SJSA1 (cell line): ENCODE measurements at regions not wholly inside any gene's neighbourhood (a gene's known extent, or its start where the extent isn't known, plus 50 kb on each side); places are given as distances from the start of the nearest gene placed in this dataset.
A peak's percentile ranks its signal among the peaks of the same experiment; 100 is the strongest.
"Not testable (repeated sequence)": the region's sequence is repeated elsewhere in the genome, so short reads cannot be mapped to it uniquely, and the experiment has no call there.

Experiments used
- DNase-seq, 2 experiments: peaks; one replicate each; pipeline ENCODE4 v3.0.0-alpha.2; 2015 to 2020; ENCODE audit warnings: low spot score in 2 of 2, low read depth in 1 of 2
- H3K27ac ChIP-seq: fragments of 250-450 bp; sonication (Bioruptor Pico); 2 replicates; pipeline ENCODE4 v1.5.1; 2020; ENCODE audit warnings: mild to moderate bottlenecking, moderate library complexity
- H3K27me3 ChIP-seq: fragments of 250-450 bp; sonication (Bioruptor Pico); replicated peaks from 2 replicates; pipeline ENCODE4 v1.5.1; 2020; ENCODE audit warnings: mild to moderate bottlenecking, moderate library complexity
- H3K36me3 ChIP-seq: fragments of 250-450 bp; sonication (Bioruptor Pico); 2 replicates; pipeline ENCODE4 v1.5.1; 2020; ENCODE audit warnings: mild to moderate bottlenecking
- H3K4me1 ChIP-seq: fragments of 250-450 bp; sonication (Bioruptor Pico); replicated peaks from 2 replicates; pipeline ENCODE4 v1.6.1; 2021; ENCODE audit warnings: mild to moderate bottlenecking
- H3K4me3 ChIP-seq: fragments of 250-450 bp; sonication (Bioruptor Pico); 2 replicates; pipeline ENCODE4 v1.5.1; 2020; ENCODE audit warnings: mild to moderate bottlenecking
- H3K9me3 ChIP-seq: fragments of 250-450 bp; sonication (Bioruptor Pico); replicated peaks from 2 replicates; pipeline ENCODE4 v1.5.1; 2020; ENCODE audit warnings: mild to moderate bottlenecking

- no peak for DNase-seq
- Histone ChIP-seq H3K36me3 (no peaks in the 10 kb centered on the region), H3K27ac (no peak overlapping the region), H3K4me3 (no peak overlapping the region), H3K4me1 (no peaks in the 10 kb centered on the region), H3K27me3 (no peaks in the 10 kb centered on the region), H3K9me3 (no peaks in the 10 kb centered on the region)
Observed at GRCh38 chr13:21289475-21289874, 113.0 kb downstream of the MRPL57 start.

- H3K4me1 ChIP-seq, H3K36me3 ChIP-seq, DNase-seq, H3K4me3 ChIP-seq, H3K9me3 ChIP-seq, H3K27me3 ChIP-seq, H3K27ac ChIP-seq: not testable (repeated sequence)
Observed at GRCh38 chr13:21290442-21291002, 114.1 kb downstream of the MRPL57 start.

- no peaks in the 10 kb centered on the region for H3K4me1 ChIP-seq
- DNase-seq: no peak
- no peak overlapping the region for H3K4me3 ChIP-seq
Observed at GRCh38 chr13:21291840-21292239, 115.4 kb downstream of the MRPL57 start.

GRCh38 chr13:21296991-21297390 is 120.5 kb downstream of the MRPL57 start:
- not testable (repeated sequence) for H3K36me3 ChIP-seq, H3K4me3 ChIP-seq, H3K4me1 ChIP-seq, H3K27ac ChIP-seq, H3K27me3 ChIP-seq, H3K9me3 ChIP-seq
- peak in 1 of 2 experiments; percentile 3 for DNase-seq

More at GRCh38 chr13:21291840-21292239, 115.4 kb downstream of the MRPL57 start:
- no peak overlapping the region for H3K27ac ChIP-seq
- H3K36me3 ChIP-seq: no peaks in the 10 kb centered on the region
- H3K27me3 ChIP-seq: no peaks in the 10 kb centered on the region
- H3K9me3 ChIP-seq: no peaks in the 10 kb centered on the region

- Histone ChIP-seq H3K9me3 (no peaks in the 10 kb centered on the region), H3K4me1 (peaks cover 3% of the 10 kb centered on the region; the same call in 1 of the 2 replicates), H3K36me3 (no peaks in the 10 kb centered on the region), H3K4me3 (peak overlapping the region; percentile 84), H3K27me3 (no peaks in the 10 kb centered on the region), H3K27ac (no peak overlapping the region)
- peak in 1 of 2 experiments; percentile 1 for DNase-seq
Observed at GRCh38 chr13:21297447-21297846, 121.0 kb downstream of the MRPL57 start.

- Histone ChIP-seq H3K27ac (peak overlapping the region; percentile 13; the same call in 1 of the 2 replicates), H3K4me3 (peak overlapping the region; percentile 84), H3K36me3 (no peaks in the 10 kb centered on the region), H3K4me1 (peaks cover 3% of the 10 kb centered on the region; the same call in 1 of the 2 replicates), H3K9me3 (no peaks in the 10 kb centered on the region), H3K27me3 (no peaks in the 10 kb centered on the region)
- DNase-seq: peak; percentile 74 to 78
Observed at GRCh38 chr13:21297914-21298831, 121.7 kb downstream of the MRPL57 start.

GRCh38 chr13:21304256-21304655 is 127.8 kb downstream of the MRPL57 start:
- Histone ChIP-seq H3K36me3 (no peaks in the 10 kb centered on the region), H3K27me3 (no peaks in the 10 kb centered on the region), H3K9me3 (no peaks in the 10 kb centered on the region), H3K27ac (no peak overlapping the region), H3K4me3 (no peak overlapping the region), H3K4me1 (no peaks in the 10 kb centered on the region)
- DNase-seq: no peak

GRCh38 chr13:21306300-21307073 is 130.0 kb downstream of the MRPL57 start:
- not testable (repeated sequence) for H3K4me3 ChIP-seq, DNase-seq

GRCh38 chr13:21307158-21307557 is 130.7 kb downstream of the MRPL57 start:
- not testable (repeated sequence) for H3K9me3 ChIP-seq, H3K27ac ChIP-seq, H3K4me1 ChIP-seq, DNase-seq, H3K4me3 ChIP-seq, H3K36me3 ChIP-seq, H3K27me3 ChIP-seq

More at GRCh38 chr13:21306300-21307073, 130.0 kb downstream of the MRPL57 start:
- H3K4me1 ChIP-seq, H3K9me3 ChIP-seq, H3K36me3 ChIP-seq, H3K27ac ChIP-seq, H3K27me3 ChIP-seq: not testable (repeated sequence)

GRCh38 chr13:21308906-21309305 is 132.4 kb downstream of the MRPL57 start:
- Histone ChIP-seq H3K27ac (no peak overlapping the region), H3K4me1 (no peaks in the 10 kb centered on the region), H3K36me3 (no peaks in the 10 kb centered on the region), H3K9me3 (no peaks in the 10 kb centered on the region), H3K4me3 (no peak overlapping the region), H3K27me3 (no peaks in the 10 kb centered on the region)
- DNase-seq: no peak

- no peak overlapping the region for H3K27ac ChIP-seq
- no peaks in the 10 kb centered on the region for H3K27me3 ChIP-seq
- no peak for DNase-seq
- H3K9me3 ChIP-seq: no peaks in the 10 kb centered on the region
- H3K4me3 ChIP-seq: no peak overlapping the region
- no peaks in the 10 kb centered on the region for H3K36me3 ChIP-seq
- no peaks in the 10 kb centered on the region for H3K4me1 ChIP-seq
Observed at GRCh38 chr13:21309542-21310172, 133.2 kb downstream of the MRPL57 start.

- Histone ChIP-seq H3K4me3 (no peak overlapping the region), H3K4me1 (no peaks in the 10 kb centered on the region), H3K27me3 (no peaks in the 10 kb centered on the region), H3K27ac (no peak overlapping the region), H3K9me3 (no peaks in the 10 kb centered on the region), H3K36me3 (no peaks in the 10 kb centered on the region)
- no peak for DNase-seq
Observed at GRCh38 chr13:21310220-21310619, 133.8 kb downstream of the MRPL57 start.

- not testable (repeated sequence) for H3K27me3 ChIP-seq, H3K4me1 ChIP-seq, DNase-seq, H3K4me3 ChIP-seq, H3K9me3 ChIP-seq, H3K27ac ChIP-seq, H3K36me3 ChIP-seq
Observed at GRCh38 chr13:21314976-21315375, 138.5 kb downstream of the MRPL57 start.
